HepG2 (cell line): ENCODE measurements at regions not wholly inside any gene's neighbourhood (a gene's known extent, or its start where the extent isn't known, plus 50 kb on each side); places are given as distances from the start of the nearest gene placed in this dataset.

Source experiments
- ARNT ChIP-seq: fragments of 450-650 bp; IDR thresholded peaks from 2 replicates; pipeline ENCODE4 v1.6.1; 2017
- EZH2 ChIP-seq: conservative IDR thresholded peaks from 2 replicates; pipeline ENCODE4 v1.6.1; 2012; ENCODE audit warnings: mild to moderate bottlenecking, low read depth, low read length, moderate library complexity
- FOXJ3 ChIP-seq: sonication (generic); formaldehyde crosslinking; IDR thresholded peaks from 2 replicates; pipeline ENCODE4 v1.4.0; 2020; ENCODE audit warnings: missing genetic modification reagents, mild to moderate bottlenecking, borderline replicate concordance
- FOXP1 ChIP-seq, 2 experiments: fragments of 450-650 bp in 1 of 2; IDR thresholded peaks; 2 replicates each; pipeline ENCODE4 v1.6.1; 2017 to 2018; ENCODE audit warnings: antibody characterized with exemption in 1 of 2
- GATA4 ChIP-seq: sonication (generic); IDR thresholded peaks from 2 replicates; pipeline ENCODE4 v1.6.1; 2016; ENCODE audit warnings: antibody characterized with exemption, low read depth, borderline replicate concordance
- JUNB ChIP-seq: sonication (generic); formaldehyde crosslinking; IDR thresholded peaks from 2 replicates; pipeline ENCODE4 v1.8.0; 2022; ENCODE audit warnings: missing genetic modification reagents, mild to moderate bottlenecking, borderline replicate concordance
- MED1 ChIP-seq: sonication (generic); formaldehyde crosslinking; IDR thresholded peaks from 2 replicates; pipeline ENCODE4 v1.4.0; 2020; ENCODE audit warnings: missing genetic modification reagents
- TEAD2 ChIP-seq: sonication (generic); formaldehyde crosslinking; IDR thresholded peaks from 2 replicates; pipeline ENCODE4 v1.9.0; 2021; ENCODE audit warnings: missing genetic modification reagents
- USF2 ChIP-seq, 2 experiments: sonication (generic) in 1 of 2; formaldehyde crosslinking in 1 of 2; IDR thresholded peaks; 2 replicates each; pipeline versions ENCODE4 v1.5.1 to v1.6.1; 2011 to 2020; ENCODE audit warnings: borderline replicate concordance in 1 of 2, low read depth in 1 of 2, low read length in 1 of 2, mild to moderate bottlenecking in 1 of 2, missing genetic modification reagents in 1 of 2, moderate library complexity in 1 of 2
- ZFP90 ChIP-seq: sonication (generic); formaldehyde crosslinking; IDR thresholded peaks from 2 replicates; pipeline ENCODE4 v1.8.0; 2022; ENCODE audit warnings: missing genetic modification reagents, mild to moderate bottlenecking, inconsistent platforms, borderline replicate concordance
- TF ChIP-seq, protein P1 (sequence below): sonication (generic); formaldehyde crosslinking; conservative IDR thresholded peaks from 2 replicates; pipeline ENCODE4 v1.8.0; 2022; ENCODE audit warnings: low read depth, missing genetic modification reagents

- TF ChIP-seq, protein P1, sequence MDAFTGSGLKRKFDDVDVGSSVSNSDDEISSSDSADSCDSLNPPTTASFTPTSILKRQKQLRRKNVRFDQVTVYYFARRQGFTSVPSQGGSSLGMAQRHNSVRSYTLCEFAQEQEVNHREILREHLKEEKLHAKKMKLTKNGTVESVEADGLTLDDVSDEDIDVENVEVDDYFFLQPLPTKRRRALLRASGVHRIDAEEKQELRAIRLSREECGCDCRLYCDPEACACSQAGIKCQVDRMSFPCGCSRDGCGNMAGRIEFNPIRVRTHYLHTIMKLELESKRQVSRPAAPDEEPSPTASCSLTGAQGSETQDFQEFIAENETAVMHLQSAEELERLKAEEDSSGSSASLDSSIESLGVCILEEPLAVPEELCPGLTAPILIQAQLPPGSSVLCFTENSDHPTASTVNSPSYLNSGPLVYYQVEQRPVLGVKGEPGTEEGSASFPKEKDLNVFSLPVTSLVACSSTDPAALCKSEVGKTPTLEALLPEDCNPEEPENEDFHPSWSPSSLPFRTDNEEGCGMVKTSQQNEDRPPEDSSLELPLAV (CRISPR knock-in tag): no peak
- TF ChIP-seq EZH2 (no peak), ZFP90 (CRISPR knock-in tag) (no peak), ARNT (no peak), FOXJ3 (no peak), GATA4 (no peak), FOXP1 (IDR thresholded peaks at IDR 0.05) (no peak), FOXP1 (CRISPR knock-in tag; IDR thresholded peaks at IDR 0.05) (no peak), JUNB (CRISPR knock-in tag) (no peak), TEAD2 (CRISPR knock-in tag) (no peak), USF2 (IDR thresholded peaks at IDR 0.05; ENCODE audit: low read depth, low read length) (no peak), USF2 (CRISPR knock-in tag; IDR thresholded peaks at IDR 0.05; ENCODE audit: borderline replicate concordance) (no peak), MED1 (CRISPR knock-in tag) (no peak)
These were observed 363.1 kb downstream of the NUP35 start for GRCh38 chr2:183487326-183487725.
